AG04449 (cell line): ENCODE measurements at regions not wholly inside any gene's neighbourhood (a gene's known extent, or its start where the extent isn't known, plus 50 kb on each side); places are given as distances from the start of the nearest gene placed in this dataset.

ENCODE experiments used
- CTCF ChIA-PET: fragments of 350-600 bp; formaldehyde crosslinking; extraction: SDS; loops from one replicate; lab custom pipeline; 2021; ENCODE audit warnings: antibody characterized with exemption; lab: Yijun Ruan, JAX
- POLR2A ChIA-PET: fragments of 400-600, 350-600 bp; formaldehyde crosslinking; extraction: SDS; loops from one replicate; lab custom pipeline; 2020; ENCODE audit warnings: antibody characterized with exemption, inconsistent platforms; lab: Yijun Ruan, JAX
- DNase-seq: peaks from one replicate; pipeline ENCODE4 v3.0.0-alpha.2; 2010; ENCODE audit warnings: low read depth, low spot score
- H3K4me3 ChIP-seq: 2 replicates; pipeline ENCODE4 v1.5.1; 2011; ENCODE audit warnings: low read depth, mild to moderate bottlenecking, control low read depth, low read length
- TF ChIP-seq, protein P1 (sequence below): IDR thresholded peaks from one replicate; pipeline ENCODE4 v1.5.1; 2011; ENCODE audit warnings: mild to moderate bottlenecking, moderate library complexity, low read length, control low read depth, inconsistent platforms; ENCODE audit not compliant: insufficient read depth; ENCODE audit errors: missing control alignments

DNA sequence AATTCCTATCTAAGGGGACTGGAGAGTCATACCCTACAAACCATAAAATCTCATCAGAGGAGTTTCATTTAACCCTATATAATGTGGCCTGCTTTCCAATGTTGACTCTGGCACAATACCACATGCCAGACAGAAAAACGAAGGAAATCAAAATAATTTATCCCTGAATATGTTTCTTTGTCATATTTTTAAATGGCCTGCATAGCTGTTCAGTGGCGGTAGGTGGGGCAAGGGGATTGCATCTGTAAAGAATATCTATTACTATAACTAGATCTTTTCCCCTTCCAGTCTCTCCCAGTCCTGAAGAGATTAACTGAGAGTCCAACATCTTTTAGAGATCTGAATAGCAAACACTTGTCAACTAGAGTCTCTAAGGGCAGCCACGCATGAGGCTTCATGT lies 278.1 kb upstream of the CTNNB1 start:
- ChIA-PET CTCF (no interaction called here), POLR2A (no interaction called here)
- TF ChIP-seq, protein P1, sequence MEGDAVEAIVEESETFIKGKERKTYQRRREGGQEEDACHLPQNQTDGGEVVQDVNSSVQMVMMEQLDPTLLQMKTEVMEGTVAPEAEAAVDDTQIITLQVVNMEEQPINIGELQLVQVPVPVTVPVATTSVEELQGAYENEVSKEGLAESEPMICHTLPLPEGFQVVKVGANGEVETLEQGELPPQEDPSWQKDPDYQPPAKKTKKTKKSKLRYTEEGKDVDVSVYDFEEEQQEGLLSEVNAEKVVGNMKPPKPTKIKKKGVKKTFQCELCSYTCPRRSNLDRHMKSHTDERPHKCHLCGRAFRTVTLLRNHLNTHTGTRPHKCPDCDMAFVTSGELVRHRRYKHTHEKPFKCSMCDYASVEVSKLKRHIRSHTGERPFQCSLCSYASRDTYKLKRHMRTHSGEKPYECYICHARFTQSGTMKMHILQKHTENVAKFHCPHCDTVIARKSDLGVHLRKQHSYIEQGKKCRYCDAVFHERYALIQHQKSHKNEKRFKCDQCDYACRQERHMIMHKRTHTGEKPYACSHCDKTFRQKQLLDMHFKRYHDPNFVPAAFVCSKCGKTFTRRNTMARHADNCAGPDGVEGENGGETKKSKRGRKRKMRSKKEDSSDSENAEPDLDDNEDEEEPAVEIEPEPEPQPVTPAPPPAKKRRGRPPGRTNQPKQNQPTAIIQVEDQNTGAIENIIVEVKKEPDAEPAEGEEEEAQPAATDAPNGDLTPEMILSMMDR, result no peak
- no peak for DNase-seq
- H3K4me3 ChIP-seq, result no peak overlapping the region

DNA sequence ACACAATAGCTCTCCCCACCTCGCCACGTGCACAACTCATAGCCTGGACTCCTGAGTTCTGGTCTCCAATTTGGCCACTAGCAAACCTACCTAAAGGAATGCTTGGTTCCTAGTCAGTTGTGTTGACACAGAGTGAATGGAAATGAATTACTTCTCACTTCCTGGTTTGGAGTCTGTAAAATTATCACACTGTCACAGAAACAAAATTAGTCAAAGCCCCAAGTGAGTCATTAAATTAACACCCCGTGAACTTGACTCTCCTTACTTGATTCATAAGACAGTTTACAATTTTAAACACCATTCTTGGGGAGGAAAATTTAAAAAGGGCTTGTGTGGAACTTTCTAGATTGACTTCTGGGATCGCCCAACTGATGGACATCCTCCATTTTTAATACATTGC lies 276.2 kb upstream of the CTNNB1 start:
- ChIA-PET CTCF (no interaction called here), POLR2A (no interaction called here)
- no peak for DNase-seq
- TF ChIP-seq, protein P1, result no peak
- no peak overlapping the region for H3K4me3 ChIP-seq

DNA sequence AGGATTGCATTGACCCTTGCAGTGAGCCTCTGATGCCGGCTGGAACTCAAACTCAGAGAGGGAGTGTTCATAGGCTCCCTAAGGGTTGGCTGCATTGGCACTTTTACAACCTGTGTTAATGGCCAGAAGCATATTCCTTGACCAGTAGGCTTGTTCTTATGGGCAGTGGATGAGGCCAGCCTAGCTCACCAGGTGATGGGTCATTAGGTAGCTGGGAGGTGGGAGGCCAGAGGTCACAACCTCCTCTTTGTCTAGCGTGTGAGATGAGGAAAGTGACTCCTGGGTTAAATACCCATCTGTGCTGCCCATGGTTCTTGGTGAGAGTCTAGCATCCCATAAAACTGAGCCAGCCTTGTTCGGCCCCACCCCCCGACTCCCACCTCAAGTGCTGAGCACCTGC lies 275.7 kb upstream of the CTNNB1 start:
- H3K4me3 ChIP-seq, result no peak overlapping the region
- no peak for DNase-seq
- TF ChIP-seq, protein P1, result no peak
- POLR2A ChIA-PET, result no interaction called here
- CTCF ChIA-PET, result no interaction called here

DNA sequence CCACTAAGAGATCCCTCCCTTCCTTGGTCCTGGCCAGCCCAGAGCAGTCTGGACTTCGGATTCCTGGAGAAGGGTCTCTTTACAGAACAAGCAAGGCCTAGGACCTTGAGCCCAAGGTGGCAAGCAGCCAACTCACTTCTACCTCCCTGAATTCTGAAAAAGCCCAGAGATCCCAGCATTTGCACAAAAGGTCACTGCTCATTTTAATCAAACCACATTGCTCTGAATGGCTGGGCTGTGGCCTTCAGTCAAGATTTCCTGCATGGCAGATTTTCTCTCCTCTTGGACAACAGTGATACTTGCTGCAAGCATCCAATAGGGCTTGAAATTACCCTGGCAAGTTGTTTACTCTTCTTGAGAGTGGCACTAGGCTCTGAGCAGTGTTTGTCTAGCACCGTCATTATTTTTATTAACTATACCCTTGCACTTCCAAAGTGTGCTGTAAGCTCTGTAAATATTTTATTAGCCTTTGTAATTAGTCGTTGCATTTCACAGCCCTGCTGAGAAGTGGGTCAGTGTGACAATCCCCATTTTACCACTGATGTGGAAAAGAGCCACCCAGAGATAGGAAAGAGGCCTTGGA lies 274.7 kb upstream of the CTNNB1 start:
- DNase-seq, result no peak
- CTCF ChIA-PET, result no interaction called here

DNA sequence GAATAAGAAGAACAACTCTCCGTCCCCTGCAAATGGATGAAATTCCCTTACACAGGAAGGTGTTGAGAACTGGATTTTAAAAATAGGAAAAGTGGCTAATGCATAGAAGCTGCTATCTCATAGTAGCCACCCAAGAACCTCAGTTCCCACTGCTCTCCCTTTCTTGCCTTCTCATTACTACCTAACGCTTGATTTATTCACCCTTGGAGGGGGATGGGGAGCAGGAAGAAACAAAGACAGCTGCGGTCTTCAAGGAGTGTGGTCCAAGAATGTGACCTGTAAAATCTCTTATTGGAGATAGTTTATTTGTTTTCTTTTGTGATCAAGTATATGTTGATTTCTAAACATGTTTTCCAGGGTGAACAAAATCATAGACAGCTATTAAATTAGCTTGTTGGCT lies 274.1 kb upstream of the CTNNB1 start:
- no peak for DNase-seq
- H3K4me3 ChIP-seq, result no peak overlapping the region
- ChIA-PET CTCF (no interaction called here), POLR2A (no interaction called here)
- TF ChIP-seq, protein P1, result no peak

More for the DNA sequence above, 274.7 kb upstream of the CTNNB1 start:
- POLR2A ChIA-PET, result no interaction called here
- H3K4me3 ChIP-seq, result no peak overlapping the region
- TF ChIP-seq, protein P1, result no peak

DNA sequence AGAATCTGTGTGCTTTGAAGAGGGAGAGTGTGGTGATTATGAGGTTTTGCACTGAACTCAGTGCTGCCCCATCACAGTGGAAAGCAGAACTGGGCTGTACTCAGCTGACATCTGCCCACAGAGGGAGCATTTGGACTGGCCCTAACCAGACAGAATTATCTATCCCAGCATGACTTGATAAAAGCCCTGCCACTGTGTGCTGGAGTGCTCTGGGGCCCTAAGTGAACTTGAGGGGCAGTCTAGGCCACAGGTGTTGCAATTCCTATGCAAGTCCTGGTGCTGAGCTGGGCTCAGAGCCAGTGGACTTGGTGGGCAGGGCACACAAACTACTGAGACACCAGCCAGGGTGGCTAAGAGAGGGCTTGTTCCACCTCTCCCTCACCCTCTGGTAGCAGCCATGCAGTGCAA lies 269.2 kb upstream of the CTNNB1 start:
- H3K4me3 ChIP-seq, result no peak overlapping the region
- ChIA-PET CTCF (no interaction called here), POLR2A (no interaction called here)
- TF ChIP-seq, protein P1, result no peak
- DNase-seq, result no peak
